GM19455 (cell line): ENCODE measurements at regions not wholly inside any gene's neighbourhood (a gene's known extent, or its start where the extent isn't known, plus 50 kb on each side); places are given as distances from the start of the nearest gene placed in this dataset.

Experiments used
- ATAC-seq: cut with Tn5 transposase; IDR thresholded peaks from one replicate; pipeline ENCODE4 v1.9.1; 2021; ENCODE audit not compliant: unreplicated experiment

DNA sequence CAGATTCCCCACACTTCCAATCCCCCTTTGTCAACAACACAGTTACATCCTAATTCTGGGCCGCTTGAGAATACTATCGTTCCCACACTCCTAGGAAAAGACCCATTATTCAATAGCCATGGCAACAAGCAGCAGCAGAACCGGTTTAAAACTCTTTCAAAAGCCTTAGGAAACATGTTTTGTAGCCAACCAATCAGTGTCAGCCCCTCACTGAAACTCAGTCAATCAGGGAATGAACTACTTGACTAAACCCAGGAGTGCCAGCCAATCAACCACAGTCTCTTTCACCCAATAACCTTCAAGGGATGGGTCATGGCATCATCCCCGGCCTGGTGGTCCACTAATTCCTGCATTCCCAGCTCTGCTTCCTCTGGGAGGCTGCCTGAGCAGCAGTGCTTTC is 204.8 kb upstream of the HS6ST1 start:
- ATAC-seq = no peak

DNA sequence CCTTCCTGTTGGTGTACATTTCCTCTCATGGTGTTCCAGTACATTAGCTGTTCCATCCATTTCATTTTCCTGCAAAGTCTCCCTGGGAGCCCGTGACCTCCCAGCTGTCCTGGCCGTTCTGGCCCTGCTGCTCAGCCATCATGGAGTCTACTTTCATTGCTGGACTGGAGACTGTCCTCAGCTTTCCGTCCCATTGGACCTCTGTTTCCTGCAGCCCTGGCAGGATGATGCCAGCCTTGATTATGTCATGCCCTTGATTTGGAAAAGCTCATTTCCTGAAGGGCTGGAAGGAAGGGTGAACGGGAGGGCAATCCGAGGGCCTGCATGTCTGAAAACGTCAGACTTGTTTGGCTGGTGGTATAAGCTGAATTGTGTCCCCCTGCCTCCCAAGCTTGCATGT is 205.5 kb upstream of the HS6ST1 start:
- no peak for ATAC-seq

- no peak for ATAC-seq
Observed at GRCh38 chr2:128525653-128526052, 207.0 kb upstream of the HS6ST1 start.

DNA sequence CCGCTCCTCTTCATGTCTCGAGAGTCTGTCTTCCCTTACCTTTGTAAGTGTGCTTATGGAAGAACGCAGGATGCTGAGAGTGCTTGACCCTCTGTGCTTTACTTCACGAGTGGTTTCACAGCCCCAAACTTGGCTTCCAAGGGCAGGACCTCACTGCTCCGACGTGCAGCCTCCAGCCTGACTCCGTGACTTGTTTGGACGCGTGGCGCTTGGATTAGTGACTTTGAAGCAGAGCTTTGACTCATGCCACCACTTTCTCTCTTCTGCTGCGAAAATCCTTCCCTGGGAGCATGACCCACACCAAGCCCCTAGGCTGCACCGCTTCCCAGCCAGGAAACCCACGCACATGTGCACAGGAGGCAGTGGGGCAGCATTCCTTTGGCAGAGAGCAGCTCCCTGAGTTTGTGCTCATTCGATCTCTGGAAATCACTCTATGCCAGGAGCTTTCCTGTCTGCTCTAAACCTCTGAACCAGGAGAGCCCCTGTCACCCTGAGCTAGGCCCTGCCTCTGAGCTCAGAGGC is 207.8 kb upstream of the HS6ST1 start:
- ATAC-seq = no peak

DNA sequence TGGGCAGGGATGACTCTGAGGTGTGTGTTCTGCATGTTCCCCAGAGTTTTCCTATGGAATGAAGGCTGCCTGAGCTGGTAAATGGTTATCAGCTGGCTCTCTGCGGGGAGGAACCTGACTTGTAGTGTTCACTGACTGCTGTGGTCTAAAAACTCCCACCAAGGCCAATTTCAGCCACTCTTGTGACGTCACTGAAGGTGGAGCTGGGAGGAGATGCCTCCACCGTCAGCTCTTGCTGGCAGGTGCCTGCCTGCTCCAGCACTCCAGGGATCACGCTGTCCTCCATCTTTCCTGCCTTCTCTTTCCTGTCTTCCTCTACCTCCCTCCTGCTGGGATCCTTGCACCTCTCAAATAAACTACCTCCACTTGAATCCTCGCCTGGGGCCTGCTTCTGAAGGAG is 209.5 kb upstream of the HS6ST1 start:
- ATAC-seq = no peak

- no peak for ATAC-seq
Observed at GRCh38 chr2:128530025-128530573, 211.4 kb upstream of the HS6ST1 start.

GRCh38 chr2:128531856-128532255 is 213.2 kb upstream of the HS6ST1 start:
- ATAC-seq = no peak

GRCh38 chr2:128533101-128533500 is 214.4 kb upstream of the HS6ST1 start:
- no peak for ATAC-seq

GRCh38 chr2:128534688-128535392 is 216.2 kb upstream of the HS6ST1 start:
- no peak for ATAC-seq

- ATAC-seq = no peak
Observed at GRCh38 chr2:128535953-128536352, 217.3 kb upstream of the HS6ST1 start.

- ATAC-seq = no peak
Observed at GRCh38 chr2:128536925-128537620, 218.4 kb upstream of the HS6ST1 start.

GRCh38 chr2:128537646-128538045 is 219.0 kb upstream of the HS6ST1 start:
- ATAC-seq = no peak

DNA sequence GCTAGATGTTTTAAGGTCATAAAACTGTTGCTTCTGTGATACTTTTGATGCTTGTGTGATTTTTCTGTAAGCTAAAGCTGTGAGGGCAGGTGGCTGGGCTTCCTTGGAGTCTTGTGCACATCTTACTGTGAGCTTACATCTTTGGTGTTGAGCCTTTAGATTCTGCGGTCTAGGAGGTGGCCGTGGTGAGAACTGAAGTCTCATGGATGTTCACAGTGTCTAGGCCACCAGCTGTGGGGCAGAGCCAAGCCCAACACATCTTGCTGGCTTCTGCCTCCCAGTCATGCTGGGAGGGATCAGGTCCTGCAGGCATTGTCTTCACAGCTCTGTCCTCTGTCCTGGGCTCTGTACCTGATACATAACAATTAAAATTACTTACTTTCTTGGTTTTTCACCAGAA is 219.7 kb upstream of the HS6ST1 start:
- no peak for ATAC-seq

- no peak for ATAC-seq
Observed at GRCh38 chr2:128540670-128541069, 222.0 kb upstream of the HS6ST1 start.

DNA sequence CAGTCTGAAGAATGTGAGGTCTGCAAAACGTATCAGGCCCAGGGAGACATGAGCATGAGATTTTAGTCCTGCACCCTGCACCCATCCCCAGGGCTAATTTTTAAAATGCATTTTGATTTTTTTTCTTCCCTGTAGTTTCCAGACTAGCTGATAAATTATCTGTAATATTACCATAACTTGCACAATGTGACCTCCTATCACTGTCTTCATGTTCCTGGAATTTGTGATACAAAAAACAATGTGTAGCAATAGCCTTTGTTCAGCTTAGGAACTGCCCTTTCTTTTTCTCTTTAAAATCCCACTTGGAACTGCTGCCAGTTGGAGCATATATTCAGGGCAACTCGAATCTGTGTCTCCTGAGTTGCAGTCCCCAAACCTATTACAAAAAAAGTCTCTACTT is 222.8 kb upstream of the HS6ST1 start:
- no peak for ATAC-seq

DNA sequence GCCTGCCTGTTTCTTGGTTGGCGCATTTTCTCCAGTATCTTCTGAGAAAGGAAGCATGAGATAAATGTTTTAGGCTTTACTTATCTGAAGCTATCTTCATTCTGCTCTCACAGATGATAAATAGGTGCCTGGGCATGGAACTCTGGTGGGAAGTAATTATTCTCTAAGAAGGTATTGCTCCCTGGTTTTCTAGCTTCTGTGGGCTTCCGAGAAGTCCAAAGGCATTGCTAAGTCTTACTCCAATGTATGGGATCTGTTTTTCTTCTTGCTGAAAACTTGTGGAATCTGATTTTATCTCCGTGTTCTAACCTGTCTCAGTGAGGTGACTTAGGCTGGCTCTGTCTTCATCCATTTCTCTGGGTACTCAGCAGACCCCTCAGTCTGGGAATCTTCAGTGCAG is 224.4 kb upstream of the HS6ST1 start:
- ATAC-seq = no peak

DNA sequence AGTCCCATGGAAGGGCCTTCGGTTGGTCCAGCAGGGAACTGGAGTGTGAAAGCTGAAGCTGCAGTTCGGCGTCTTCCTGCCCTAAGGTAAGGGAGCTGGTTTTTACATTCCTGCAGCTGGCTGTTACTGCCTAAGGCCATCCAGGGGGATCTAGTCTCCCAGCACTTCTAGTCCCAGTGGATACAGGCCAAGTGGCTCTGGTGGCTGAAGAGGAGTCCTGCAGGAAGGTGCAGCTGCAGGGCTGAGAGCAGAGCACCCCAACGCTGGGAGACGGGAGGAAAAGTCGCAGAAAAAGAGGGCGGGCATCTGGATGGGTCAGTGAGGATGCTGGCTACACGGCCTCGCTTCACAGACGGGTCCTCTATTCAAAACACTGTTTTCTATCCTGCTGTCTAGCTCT is 225.0 kb upstream of the HS6ST1 start:
- ATAC-seq = no peak

DNA sequence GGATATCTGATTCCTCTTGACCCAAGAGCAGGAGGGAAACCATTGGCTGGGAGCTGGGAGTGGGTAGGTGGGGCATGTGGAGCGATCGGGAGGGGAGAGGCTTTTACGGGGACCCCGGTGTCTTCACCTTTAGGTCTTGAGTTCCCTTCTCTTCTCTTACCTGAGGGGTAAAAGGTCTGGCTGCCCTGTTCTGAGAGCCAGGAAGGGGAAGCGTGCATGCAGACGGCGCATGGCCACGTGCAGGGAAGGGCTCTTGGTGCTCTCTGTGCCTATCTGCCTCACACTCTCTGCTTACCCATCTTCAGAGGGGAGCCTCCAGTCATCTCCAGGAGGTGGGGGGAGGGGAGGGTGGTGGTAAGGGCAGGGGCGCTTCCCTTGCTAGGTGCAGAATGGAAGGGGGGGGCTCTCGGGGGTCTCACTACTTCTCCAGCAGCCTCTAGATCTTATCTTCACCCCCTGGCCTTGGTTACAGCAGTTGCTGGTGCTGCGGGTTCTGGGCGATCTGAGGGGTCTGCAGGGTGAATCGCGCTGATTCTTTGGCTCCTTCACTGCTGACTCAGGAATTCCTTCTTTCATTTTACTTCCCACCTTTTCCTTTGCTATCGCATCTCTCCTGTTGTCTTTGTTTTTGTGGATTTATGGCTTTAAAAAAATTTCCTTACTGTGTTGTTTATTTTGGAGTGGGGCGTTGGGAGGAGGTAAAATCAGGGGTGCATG is 225.8 kb upstream of the HS6ST1 start:
- ATAC-seq = no peak

GRCh38 chr2:128545085-128545484 is 226.4 kb upstream of the HS6ST1 start:
- no peak for ATAC-seq

- no peak for ATAC-seq
Observed at GRCh38 chr2:128545829-128546228, 227.2 kb upstream of the HS6ST1 start.

- ATAC-seq = no peak
Observed at GRCh38 chr2:128547667-128548066, 229.0 kb upstream of the HS6ST1 start.

GRCh38 chr2:128548461-128548891 is 229.8 kb upstream of the HS6ST1 start:
- ATAC-seq = no peak
